Activated CD4-positive, CD25-positive, alpha-beta regulatory T cell treated with anti-CD3 and anti-CD28 coated beads, Interleukin-2, amount 50 U/mL, for 16 hours (primary cell): ENCODE measurements at regions not wholly inside any gene's neighbourhood (a gene's known extent, or its start where the extent isn't known, plus 50 kb on each side); places are given as distances from the start of the nearest gene placed in this dataset.
"Not testable (repeated sequence)": the region's sequence is repeated elsewhere in the genome, so short reads cannot be mapped to it uniquely, and the experiment has no call there.

ENCODE experiments used
- DNase-seq: peaks from one replicate; pipeline ENCODE4 v3.0.0-alpha.2; 2020; ENCODE audit warnings: low read depth, low spot score

GRCh38 chr1:185681034-185681633 is 53.1 kb upstream of the HMCN1 start:
- no peak for DNase-seq

GRCh38 chr1:185680453-185680852 is 53.7 kb upstream of the HMCN1 start:
- no peak for DNase-seq

DNA sequence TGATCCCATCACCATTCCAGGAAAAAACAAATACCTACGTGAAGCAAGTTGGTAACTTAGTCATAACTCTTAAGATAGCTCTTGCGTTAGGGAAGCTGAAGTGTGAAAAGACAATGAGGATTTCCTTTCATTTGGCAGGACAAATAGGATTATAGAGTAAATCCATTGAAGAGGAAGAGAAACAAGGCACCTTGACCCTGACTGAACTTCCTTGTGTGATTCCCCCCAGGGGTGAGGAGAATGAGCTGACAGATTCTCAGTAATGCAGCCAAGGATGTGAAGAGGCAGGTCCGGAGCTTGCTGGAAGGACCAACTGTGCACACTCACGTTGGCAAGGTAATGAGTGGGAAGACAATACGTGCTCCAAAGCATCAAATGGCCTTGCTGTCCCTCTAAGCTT is 55.0 kb upstream of the HMCN1 start:
- no peak for DNase-seq

- no peak for DNase-seq
These were observed 57.2 kb upstream of the HMCN1 start for GRCh38 chr1:185676969-185677368.

DNA sequence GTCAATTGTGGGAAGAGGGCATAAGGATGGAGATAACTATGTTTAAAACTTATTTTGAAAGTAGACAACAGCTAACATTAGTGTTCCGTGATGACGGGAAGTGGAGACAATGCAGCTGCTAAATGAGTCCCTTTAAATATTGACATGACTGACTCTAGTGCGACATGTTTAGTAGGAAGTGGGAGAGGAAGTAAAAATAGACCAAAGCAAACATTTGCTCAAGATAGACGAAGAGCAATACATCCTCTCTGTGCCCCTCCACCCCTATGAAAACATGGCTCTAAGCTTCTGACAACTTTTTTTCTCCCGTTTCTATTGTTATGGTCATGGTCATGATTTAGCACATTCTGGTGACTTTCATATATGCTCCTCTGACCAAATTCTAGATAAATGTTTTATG is 60.0 kb upstream of the HMCN1 start:
- no peak for DNase-seq

GRCh38 chr1:185672719-185673360 is 61.4 kb upstream of the HMCN1 start:
- DNase-seq = no peak

DNA sequence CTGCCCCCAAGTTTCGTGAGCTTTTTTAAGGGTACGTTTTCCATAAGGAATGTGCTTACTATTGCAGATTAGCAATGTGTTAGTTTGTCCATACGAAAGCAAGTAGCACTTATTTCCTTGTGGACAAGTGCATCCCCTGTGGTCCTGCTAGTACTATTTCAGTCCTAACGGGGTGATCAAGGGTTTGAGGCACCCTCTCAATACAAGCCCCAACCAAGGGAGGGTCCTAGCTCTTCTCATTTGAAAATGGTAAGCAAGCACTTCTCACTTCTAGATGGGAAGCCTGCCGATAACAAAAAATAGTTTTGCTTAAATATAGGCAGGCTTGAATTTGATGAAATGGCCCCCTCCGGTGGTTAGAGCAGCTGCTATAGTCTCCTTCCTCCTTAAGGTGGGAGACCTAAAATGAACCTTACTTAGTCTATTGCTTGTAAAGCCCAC is 64.0 kb upstream of the HMCN1 start:
- peak; percentile 16 for DNase-seq

GRCh38 chr1:185668013-185668412 is 66.2 kb upstream of the HMCN1 start:
- no peak for DNase-seq

- DNase-seq = no peak
These were observed 67.6 kb upstream of the HMCN1 start for GRCh38 chr1:185666582-185666981.

GRCh38 chr1:185663771-185664296 is 70.4 kb upstream of the HMCN1 start:
- no peak for DNase-seq

DNA sequence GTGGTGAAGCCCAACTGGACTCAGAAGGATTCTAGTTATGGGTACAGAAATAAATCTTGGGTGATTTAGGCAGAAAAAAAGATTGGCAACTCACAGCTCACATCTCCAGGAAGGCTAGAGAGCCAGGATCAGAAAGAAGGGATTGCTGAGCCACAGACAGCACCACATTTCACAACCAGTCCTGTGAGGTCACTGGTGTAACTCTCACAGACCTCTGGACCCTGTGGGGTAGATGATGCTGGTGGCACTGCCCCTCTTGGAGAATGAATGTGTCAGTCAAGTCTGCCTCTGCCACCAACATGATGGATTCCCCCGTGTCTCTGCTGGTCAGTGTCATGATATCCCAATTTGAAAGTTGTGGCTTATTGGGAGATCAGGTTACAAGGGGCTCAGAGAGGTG is 70.9 kb upstream of the HMCN1 start:
- no peak for DNase-seq

GRCh38 chr1:185661971-185662370 is 72.2 kb upstream of the HMCN1 start:
- DNase-seq = no peak

DNA sequence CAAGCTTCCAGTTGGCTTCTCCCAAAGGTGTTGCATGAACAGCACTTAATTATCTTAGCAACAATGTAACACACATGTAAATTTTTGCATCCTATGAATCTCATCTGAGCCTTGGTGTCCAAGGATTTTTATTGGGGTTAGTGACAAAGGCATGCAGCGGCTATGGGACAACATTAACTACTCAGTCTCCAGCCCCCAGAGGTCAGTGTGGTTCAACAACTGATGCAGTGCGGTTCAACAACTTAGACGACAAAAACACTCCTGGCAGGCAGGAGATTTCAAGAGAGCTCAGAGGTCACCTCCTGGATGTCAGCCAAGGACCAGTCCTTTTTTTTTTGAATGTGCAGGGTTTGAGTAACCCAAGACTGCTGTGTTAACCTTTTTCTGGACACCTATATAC is 77.5 kb upstream of the HMCN1 start:
- DNase-seq = no peak

GRCh38 chr1:185654952-185655314 is 79.3 kb upstream of the HMCN1 start:
- no peak for DNase-seq

DNA sequence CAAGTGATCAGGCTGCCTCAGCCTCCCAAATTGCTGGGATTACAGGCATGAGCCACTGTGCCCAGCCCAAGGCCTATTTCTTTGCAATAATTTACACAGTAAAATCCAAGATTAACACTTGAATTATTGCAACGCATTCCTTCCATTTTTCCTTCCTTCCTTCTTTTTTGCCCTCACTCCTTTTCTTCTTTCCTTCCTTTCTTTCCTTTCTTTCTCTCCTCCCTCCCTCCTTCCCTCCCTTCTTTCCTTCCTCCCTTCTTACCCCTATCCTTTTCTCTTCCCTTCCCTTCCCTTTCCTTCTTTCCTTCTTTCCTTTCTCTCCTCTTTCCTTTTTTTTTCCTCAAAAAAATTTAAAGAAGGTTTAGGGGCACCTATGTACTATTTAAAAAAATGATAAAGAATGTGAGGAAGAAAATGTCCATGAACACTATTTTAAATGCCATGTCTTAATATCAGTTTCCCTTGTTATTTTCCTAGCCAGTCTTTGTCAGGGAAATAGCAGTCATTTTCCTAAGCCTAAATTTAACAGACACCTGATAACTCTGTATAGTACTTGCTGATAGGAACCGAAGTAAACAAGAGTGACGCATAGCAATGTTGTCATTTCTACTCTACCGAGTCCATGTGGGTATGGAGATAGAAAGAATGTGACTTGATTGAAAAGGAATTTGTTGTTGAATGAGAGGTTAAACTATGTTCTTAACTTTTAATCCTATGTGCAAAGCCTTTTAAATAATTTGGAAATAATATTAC is 79.8 kb upstream of the HMCN1 start:
- DNase-seq = no peak

GRCh38 chr1:185653615-185654014 is 80.6 kb upstream of the HMCN1 start:
- no peak for DNase-seq

GRCh38 chr1:185652348-185652747 is 81.8 kb upstream of the HMCN1 start:
- DNase-seq = no peak

GRCh38 chr1:185650602-185651230 is 83.5 kb upstream of the HMCN1 start:
- DNase-seq = no peak

GRCh38 chr1:185648858-185649589 is 85.2 kb upstream of the HMCN1 start:
- no peak for DNase-seq

- not testable (repeated sequence) for DNase-seq
These were observed 86.5 kb upstream of the HMCN1 start for GRCh38 chr1:185647597-185648267.

DNA sequence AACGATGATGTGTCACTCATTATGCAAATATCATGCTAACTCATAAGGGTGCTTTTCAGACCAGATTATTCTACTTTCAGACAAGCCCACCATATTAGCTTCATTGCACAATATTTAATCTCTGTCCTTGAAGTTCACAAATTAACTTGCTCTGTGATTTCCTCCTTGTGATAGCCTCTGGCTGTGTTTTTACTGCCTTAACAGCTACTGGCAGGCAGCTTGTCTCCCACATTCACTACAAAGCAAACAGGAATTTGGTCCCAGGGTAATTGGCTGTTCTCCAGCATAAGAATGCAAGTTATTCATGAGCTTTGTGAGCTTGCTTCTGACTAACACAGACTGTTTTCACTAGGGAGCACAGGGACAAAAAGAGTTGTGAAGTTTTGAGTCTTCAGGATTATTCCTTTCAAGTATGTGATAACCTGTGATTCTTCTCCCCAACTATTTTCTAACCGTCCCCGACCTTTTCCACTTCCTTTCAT is 87.9 kb upstream of the HMCN1 start:
- DNase-seq = no peak
